CD8-positive, alpha-beta memory T cell (primary cell): ENCODE measurements at regions not wholly inside any gene's neighbourhood (a gene's known extent, or its start where the extent isn't known, plus 50 kb on each side); places are given as distances from the start of the nearest gene placed in this dataset.

Source experiments
- CTCF ChIA-PET: fragments of 350-600 bp; sonication (Branson Sonifier 250); formaldehyde crosslinking; loops from one replicate; lab custom pipeline; 2021; ENCODE audit warnings: antibody characterized with exemption; lab: Charles Lee
- POLR2A ChIA-PET: fragments of 350-600 bp; sonication (Branson Sonifier 250); formaldehyde crosslinking; loops from one replicate; lab custom pipeline; 2021; ENCODE audit warnings: antibody characterized with exemption; lab: Charles Lee
- DNase-seq, 5 donors: peaks; one replicate each; pipeline versions ENCODE4 v3.0.0 to v3.0.0-alpha.2; 2020 to 2022; ENCODE audit warnings: mixed read lengths in 1 of 5
- H3K27ac ChIP-seq: one replicate; pipeline ENCODE4 v1.7.0; 2013; ENCODE audit warnings: low read depth, mild to moderate bottlenecking, low read length, moderate library complexity
- H3K27me3 ChIP-seq: 2 replicates; pipeline ENCODE4 v1.7.0; 2013; ENCODE audit warnings: low read length, mild to moderate bottlenecking; ENCODE audit not compliant: insufficient read depth, poor library complexity, severe bottlenecking
- H3K36me3 ChIP-seq: 2 replicates; pipeline ENCODE4 v1.7.0; 2013; ENCODE audit warnings: mild to moderate bottlenecking, low read length, moderate library complexity; ENCODE audit not compliant: insufficient read depth
- H3K4me1 ChIP-seq: 2 replicates; pipeline ENCODE4 v1.7.0; 2013; ENCODE audit warnings: mild to moderate bottlenecking, low read length, moderate library complexity; ENCODE audit not compliant: insufficient read depth
- H3K4me3 ChIP-seq: 2 replicates; pipeline ENCODE4 v1.7.0; 2013; ENCODE audit warnings: mild to moderate bottlenecking, low read length
- H3K9me3 ChIP-seq: 2 replicates; pipeline ENCODE4 v1.7.0; 2013; ENCODE audit warnings: mild to moderate bottlenecking, low read length
- H3K27ac Mint-ChIP-seq, 8 donors: one replicate each; pipeline ENCODE4 v1.8.0; 2020 to 2021; ENCODE audit warnings: mixed read lengths in 8 of 8, mild to moderate bottlenecking in 6 of 8, inconsistent platforms in 3 of 8, moderate library complexity in 3 of 8
- H3K27me3 Mint-ChIP-seq, 2 donors: one replicate each; pipeline ENCODE4 v1.8.0; 2020 to 2021; ENCODE audit warnings: mixed read lengths in 2 of 2, mild to moderate bottlenecking in 1 of 2, moderate library complexity in 1 of 2
- H3K36me3 Mint-ChIP-seq, 3 donors: one replicate each; pipeline ENCODE4 v1.8.0; 2020 to 2021; ENCODE audit warnings: mixed read lengths in 3 of 3, inconsistent platforms in 1 of 3, mild to moderate bottlenecking in 1 of 3
- H3K4me1 Mint-ChIP-seq, 3 donors: one replicate each; pipeline ENCODE4 v1.8.0; 2020 to 2021; ENCODE audit warnings: mixed read lengths in 3 of 3, inconsistent platforms in 1 of 3, mild to moderate bottlenecking in 1 of 3
- H3K4me3 Mint-ChIP-seq, 7 donors: one replicate each; pipeline ENCODE4 v1.8.0; 2020 to 2021; ENCODE audit warnings: mixed read lengths in 7 of 7, mild to moderate bottlenecking in 6 of 7, moderate library complexity in 4 of 7, inconsistent platforms in 2 of 7
- H3K9me3 Mint-ChIP-seq, 5 donors: one replicate each; pipeline ENCODE4 v1.8.0; 2020 to 2022; ENCODE audit warnings: mixed read lengths in 5 of 5, mild to moderate bottlenecking in 3 of 5, moderate library complexity in 2 of 5, inconsistent platforms in 1 of 5

GRCh38 chr13:63497601-63498000, 2082.0 kb upstream of the PCDH20 start:
- no peak for DNase-seq
- peaks cover 4 to 23% (median 16%) of the 10 kb centered on the region in 5 donors for H3K9me3 Mint-ChIP-seq
- no peaks in the 10 kb centered on the region for H3K36me3 Mint-ChIP-seq
- POLR2A ChIA-PET, result no interaction called here
- H3K36me3 ChIP-seq, result no peaks in the 10 kb centered on the region
- no peak overlapping the region for H3K27ac Mint-ChIP-seq
- H3K27me3 ChIP-seq, result no peaks in the 10 kb centered on the region
- H3K4me3 Mint-ChIP-seq, result no peak overlapping the region
- H3K4me3 ChIP-seq, result no peak overlapping the region
- no peaks in the 10 kb centered on the region for H3K9me3 ChIP-seq
- no peak overlapping the region for H3K27ac ChIP-seq
- H3K27me3 Mint-ChIP-seq, result no peaks in the 10 kb centered on the region
- no peaks in the 10 kb centered on the region for H3K4me1 Mint-ChIP-seq
- no peaks in the 10 kb centered on the region for H3K4me1 ChIP-seq
- CTCF ChIA-PET, result no interaction called here

- Mint-ChIP-seq H3K9me3 (peaks cover 0 to 22% (median 7%) of the 10 kb centered on the region in 5 donors), H3K4me1 (no peaks in the 10 kb centered on the region), H3K27me3 (no peaks in the 10 kb centered on the region), H3K36me3 (no peaks in the 10 kb centered on the region), H3K4me3 (no peak overlapping the region), H3K27ac (no peak overlapping the region)
- Histone ChIP-seq H3K27me3 (no peaks in the 10 kb centered on the region), H3K4me1 (no peaks in the 10 kb centered on the region), H3K27ac (no peak overlapping the region), H3K4me3 (no peak overlapping the region), H3K9me3 (no peaks in the 10 kb centered on the region), H3K36me3 (no peaks in the 10 kb centered on the region)
- POLR2A ChIA-PET, result no interaction called here
- no peak for DNase-seq
- CTCF ChIA-PET, result no interaction called here
Measured at GRCh38 chr13:63492604-63493003, 2077.0 kb upstream of the PCDH20 start.

GRCh38 chr13:63490149-63490548, 2074.5 kb upstream of the PCDH20 start:
- no peak overlapping the region for H3K4me3 Mint-ChIP-seq
- ChIA-PET CTCF (no interaction called here), POLR2A (no interaction called here)
- H3K4me1 ChIP-seq, result no peaks in the 10 kb centered on the region
- H3K27me3 Mint-ChIP-seq, result no peaks in the 10 kb centered on the region
- no peak overlapping the region for H3K27ac ChIP-seq
- H3K27me3 ChIP-seq, result no peaks in the 10 kb centered on the region
- no peaks in the 10 kb centered on the region for H3K36me3 ChIP-seq
- H3K4me1 Mint-ChIP-seq, result no peaks in the 10 kb centered on the region
- no peaks in the 10 kb centered on the region for H3K9me3 ChIP-seq
- H3K9me3 Mint-ChIP-seq, result peaks cover 2 to 20% (median 13%) of the 10 kb centered on the region in 5 donors
- DNase-seq, result no peak
- H3K36me3 Mint-ChIP-seq, result no peaks in the 10 kb centered on the region
- no peak overlapping the region for H3K4me3 ChIP-seq
- no peak overlapping the region for H3K27ac Mint-ChIP-seq

- no peaks in the 10 kb centered on the region for H3K27me3 ChIP-seq
- H3K36me3 Mint-ChIP-seq, result no peaks in the 10 kb centered on the region
- no peaks in the 10 kb centered on the region for H3K9me3 ChIP-seq
- H3K4me3 Mint-ChIP-seq, result no peak overlapping the region
- no peaks in the 10 kb centered on the region for H3K36me3 ChIP-seq
- POLR2A ChIA-PET, result no interaction called here
- H3K27ac ChIP-seq, result no peak overlapping the region
- H3K27me3 Mint-ChIP-seq, result no peaks in the 10 kb centered on the region
- no peak overlapping the region for H3K4me3 ChIP-seq
- no peak overlapping the region for H3K27ac Mint-ChIP-seq
- DNase-seq, result no peak
- no peaks in the 10 kb centered on the region for H3K4me1 ChIP-seq
- CTCF ChIA-PET, result no interaction called here
- peaks cover 4 to 17% (median 7%) of the 10 kb centered on the region in 5 donors for H3K9me3 Mint-ChIP-seq
- H3K4me1 Mint-ChIP-seq, result no peaks in the 10 kb centered on the region
Measured at GRCh38 chr13:63481334-63481733, 2065.7 kb upstream of the PCDH20 start.

- Histone ChIP-seq H3K4me1 (no peaks in the 10 kb centered on the region), H3K27ac (no peak overlapping the region), H3K9me3 (no peaks in the 10 kb centered on the region), H3K4me3 (no peak overlapping the region), H3K27me3 (no peaks in the 10 kb centered on the region), H3K36me3 (no peaks in the 10 kb centered on the region)
- no peak for DNase-seq
- CTCF ChIA-PET, result no interaction called here
- Mint-ChIP-seq H3K36me3 (no peaks in the 10 kb centered on the region), H3K4me3 (no peak overlapping the region), H3K27ac (no peak overlapping the region), H3K9me3 (peaks cover 3 to 38% (median 15%) of the 10 kb centered on the region in 5 donors), H3K27me3 (no peaks in the 10 kb centered on the region), H3K4me1 (no peaks in the 10 kb centered on the region)
- POLR2A ChIA-PET, result no interaction called here
Measured at GRCh38 chr13:63472711-63473110, 2057.1 kb upstream of the PCDH20 start.

- no peaks in the 10 kb centered on the region for H3K36me3 ChIP-seq
- Mint-ChIP-seq H3K27me3 (no peaks in the 10 kb centered on the region), H3K4me3 (no peak overlapping the region), H3K9me3 (peaks cover 0 to 38% (median 15%) of the 10 kb centered on the region in 5 donors), H3K36me3 (no peaks in the 10 kb centered on the region), H3K4me1 (no peaks in the 10 kb centered on the region), H3K27ac (no peak overlapping the region)
- no peaks in the 10 kb centered on the region for H3K4me1 ChIP-seq
- POLR2A ChIA-PET, result no interaction called here
- no peak overlapping the region for H3K27ac ChIP-seq
- CTCF ChIA-PET, result no interaction called here
- H3K4me3 ChIP-seq, result no peak overlapping the region
- DNase-seq, result no peak
- no peaks in the 10 kb centered on the region for H3K27me3 ChIP-seq
- H3K9me3 ChIP-seq, result no peaks in the 10 kb centered on the region
Measured at GRCh38 chr13:63463782-63464610, 2048.3 kb upstream of the PCDH20 start.

GRCh38 chr13:63460462-63461090, 2044.9 kb upstream of the PCDH20 start:
- no peaks in the 10 kb centered on the region for H3K4me1 ChIP-seq
- H3K9me3 Mint-ChIP-seq, result peaks cover 5 to 32% (median 12%) of the 10 kb centered on the region in 5 donors
- ChIA-PET POLR2A (no interaction called here), CTCF (no interaction called here)
- no peak overlapping the region for H3K27ac ChIP-seq
- no peaks in the 10 kb centered on the region for H3K4me1 Mint-ChIP-seq
- DNase-seq, result no peak
- no peak overlapping the region for H3K4me3 ChIP-seq
- no peak overlapping the region for H3K4me3 Mint-ChIP-seq
- H3K9me3 ChIP-seq, result no peaks in the 10 kb centered on the region
- H3K36me3 Mint-ChIP-seq, result no peaks in the 10 kb centered on the region
- no peaks in the 10 kb centered on the region for H3K36me3 ChIP-seq
- no peaks in the 10 kb centered on the region for H3K27me3 Mint-ChIP-seq
- H3K27ac Mint-ChIP-seq, result no peak overlapping the region
- H3K27me3 ChIP-seq, result no peaks in the 10 kb centered on the region

GRCh38 chr13:63457186-63457585, 2041.5 kb upstream of the PCDH20 start:
- Histone ChIP-seq H3K27me3 (no peaks in the 10 kb centered on the region), H3K36me3 (no peaks in the 10 kb centered on the region), H3K4me1 (no peaks in the 10 kb centered on the region), H3K9me3 (no peaks in the 10 kb centered on the region), H3K4me3 (no peak overlapping the region), H3K27ac (no peak overlapping the region)
- ChIA-PET CTCF (no interaction called here), POLR2A (no interaction called here)
- H3K4me1 Mint-ChIP-seq, result no peaks in the 10 kb centered on the region
- H3K36me3 Mint-ChIP-seq, result no peaks in the 10 kb centered on the region
- H3K27ac Mint-ChIP-seq, result no peak overlapping the region
- H3K4me3 Mint-ChIP-seq, result no peak overlapping the region
- no peak for DNase-seq
- H3K27me3 Mint-ChIP-seq, result no peaks in the 10 kb centered on the region
- H3K9me3 Mint-ChIP-seq, result peaks cover 3 to 21% (median 8%) of the 10 kb centered on the region in 5 donors
